ENCODE measurements at regions not wholly inside any gene's neighbourhood (a gene's known extent, or its start where the extent isn't known, plus 50 kb on each side); places are given as distances from the start of the nearest gene placed in this dataset.

DNA sequence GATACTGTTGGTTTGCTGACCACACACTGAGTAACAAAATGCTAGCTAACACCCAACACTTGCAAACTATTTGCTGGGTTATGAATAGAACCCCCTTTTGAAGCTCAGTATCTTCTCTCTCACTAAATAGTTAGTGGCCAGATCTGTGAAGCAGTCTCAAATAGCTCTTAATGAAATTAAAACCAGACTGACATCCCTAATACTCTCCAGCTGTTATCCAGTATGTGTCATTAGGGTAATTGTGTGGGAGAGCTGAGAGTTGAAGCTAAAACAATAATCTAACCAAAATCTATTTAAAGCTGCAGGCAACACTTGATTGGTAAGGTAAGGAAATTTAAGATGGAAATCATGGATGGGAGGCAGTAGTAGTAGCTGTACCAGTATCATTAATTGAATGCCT, 110.4 kb upstream of the RORA start (continued):
- TF ChIP-seq, protein P1, sequence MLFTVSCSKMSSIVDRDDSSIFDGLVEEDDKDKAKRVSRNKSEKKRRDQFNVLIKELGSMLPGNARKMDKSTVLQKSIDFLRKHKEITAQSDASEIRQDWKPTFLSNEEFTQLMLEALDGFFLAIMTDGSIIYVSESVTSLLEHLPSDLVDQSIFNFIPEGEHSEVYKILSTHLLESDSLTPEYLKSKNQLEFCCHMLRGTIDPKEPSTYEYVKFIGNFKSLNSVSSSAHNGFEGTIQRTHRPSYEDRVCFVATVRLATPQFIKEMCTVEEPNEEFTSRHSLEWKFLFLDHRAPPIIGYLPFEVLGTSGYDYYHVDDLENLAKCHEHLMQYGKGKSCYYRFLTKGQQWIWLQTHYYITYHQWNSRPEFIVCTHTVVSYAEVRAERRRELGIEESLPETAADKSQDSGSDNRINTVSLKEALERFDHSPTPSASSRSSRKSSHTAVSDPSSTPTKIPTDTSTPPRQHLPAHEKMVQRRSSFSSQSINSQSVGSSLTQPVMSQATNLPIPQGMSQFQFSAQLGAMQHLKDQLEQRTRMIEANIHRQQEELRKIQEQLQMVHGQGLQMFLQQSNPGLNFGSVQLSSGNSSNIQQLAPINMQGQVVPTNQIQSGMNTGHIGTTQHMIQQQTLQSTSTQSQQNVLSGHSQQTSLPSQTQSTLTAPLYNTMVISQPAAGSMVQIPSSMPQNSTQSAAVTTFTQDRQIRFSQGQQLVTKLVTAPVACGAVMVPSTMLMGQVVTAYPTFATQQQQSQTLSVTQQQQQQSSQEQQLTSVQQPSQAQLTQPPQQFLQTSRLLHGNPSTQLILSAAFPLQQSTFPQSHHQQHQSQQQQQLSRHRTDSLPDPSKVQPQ (CRISPR knock-in tag; IDR thresholded peaks at IDR 0.05; ENCODE audit: borderline replicate concordance): no peak
- TF ChIP-seq FOXP1 (CRISPR knock-in tag; IDR thresholded peaks at IDR 0.05): no peak
- TF ChIP-seq, protein P2, sequence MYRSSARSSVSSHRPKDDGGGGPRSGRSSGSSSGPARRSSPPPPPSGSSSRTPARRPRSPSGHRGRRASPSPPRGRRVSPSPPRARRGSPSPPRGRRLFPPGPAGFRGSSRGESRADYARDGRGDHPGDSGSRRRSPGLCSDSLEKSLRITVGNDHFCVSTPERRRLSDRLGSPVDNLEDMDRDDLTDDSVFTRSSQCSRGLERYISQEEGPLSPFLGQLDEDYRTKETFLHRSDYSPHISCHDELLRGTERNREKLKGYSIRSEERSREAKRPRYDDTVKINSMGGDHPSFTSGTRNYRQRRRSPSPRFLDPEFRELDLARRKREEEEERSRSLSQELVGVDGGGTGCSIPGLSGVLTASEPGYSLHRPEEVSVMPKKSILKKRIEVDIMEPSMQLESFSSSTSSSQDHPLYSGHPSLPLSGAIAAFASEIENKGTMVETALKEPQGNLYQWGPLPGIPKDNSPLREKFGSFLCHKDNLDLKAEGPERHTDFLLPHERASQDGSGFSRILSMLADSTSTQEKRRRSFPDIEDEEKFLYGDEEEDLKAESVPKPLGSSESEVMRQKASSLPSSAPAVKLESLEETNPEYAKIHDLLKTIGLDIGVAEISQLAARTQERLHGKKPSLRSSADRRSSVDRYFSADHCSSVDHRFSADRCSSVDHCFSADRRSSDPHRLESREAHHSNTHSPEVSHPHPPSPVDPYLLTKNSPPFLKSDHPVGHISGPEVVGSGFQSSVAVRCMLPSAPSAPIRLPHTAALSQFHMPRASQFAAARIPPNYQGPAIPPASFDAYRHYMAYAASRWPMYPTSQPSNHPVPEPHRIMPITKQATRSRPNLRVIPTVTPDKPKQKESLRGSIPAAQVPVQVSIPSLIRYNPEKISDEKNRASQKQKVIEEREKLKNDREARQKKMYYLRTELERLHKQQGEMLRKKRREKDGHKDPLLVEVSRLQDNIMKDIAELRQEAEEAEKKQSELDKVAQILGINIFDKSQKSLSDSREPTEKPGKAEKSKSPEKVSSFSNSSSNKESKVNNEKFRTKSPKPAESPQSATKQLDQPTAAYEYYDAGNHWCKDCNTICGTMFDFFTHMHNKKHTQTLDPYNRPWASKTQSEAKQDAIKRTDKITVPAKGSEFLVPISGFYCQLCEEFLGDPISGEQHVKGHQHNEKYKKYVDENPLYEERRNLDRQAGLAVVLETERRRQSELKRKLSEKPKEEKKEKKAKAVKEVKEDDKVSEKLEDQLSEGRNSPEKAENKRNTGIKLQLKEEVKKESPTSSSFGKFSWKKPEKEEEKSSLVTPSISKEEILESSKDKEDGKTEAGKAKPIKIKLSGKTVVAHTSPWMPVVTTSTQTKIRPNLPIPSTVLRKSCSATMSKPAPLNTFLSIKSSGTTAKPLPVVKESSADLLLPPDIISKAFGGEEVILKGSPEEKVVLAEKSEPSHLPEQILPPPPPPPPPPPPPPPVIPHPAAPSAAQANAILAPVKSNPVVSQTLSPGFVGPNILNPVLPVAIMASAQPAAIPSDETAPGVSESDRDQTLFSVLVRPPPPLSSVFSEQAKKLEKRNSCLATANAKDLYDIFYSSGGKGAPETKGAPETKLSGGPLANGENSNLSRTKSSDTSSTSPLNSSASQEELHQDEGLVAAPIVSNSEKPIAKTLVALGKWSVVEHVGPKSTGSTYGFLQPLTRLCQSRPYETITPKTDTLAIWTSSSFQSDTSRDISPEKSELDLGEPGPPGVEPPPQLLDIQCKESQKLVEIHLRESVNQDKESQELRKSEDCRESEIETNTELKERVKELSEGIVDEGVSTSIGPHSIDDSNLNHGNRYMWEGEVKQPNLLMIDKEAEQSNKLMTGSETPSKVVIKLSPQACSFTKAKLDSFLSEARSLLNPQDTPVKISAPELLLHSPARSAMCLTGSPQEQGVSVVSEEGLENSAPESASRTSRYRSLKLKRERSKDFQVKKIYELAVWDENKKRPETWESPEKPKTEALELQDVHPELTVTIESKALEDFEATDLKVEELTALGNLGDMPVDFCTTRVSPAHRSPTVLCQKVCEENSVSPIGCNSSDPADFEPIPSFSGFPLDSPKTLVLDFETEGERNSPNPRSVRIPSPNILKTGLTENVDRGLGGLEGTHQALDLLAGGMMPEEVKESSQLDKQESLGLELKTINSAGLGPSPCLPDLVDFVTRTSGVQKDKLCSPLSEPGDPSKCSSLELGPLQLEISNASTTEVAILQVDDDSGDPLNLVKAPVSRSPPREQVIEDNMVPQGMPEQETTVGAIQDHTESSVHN (IDR thresholded peaks at IDR 0.05; ENCODE audit: borderline replicate concordance in 1 of 2, low read depth in 1 of 2): no peak

Data from K562 (cell line).